GM12878 (cell line): ENCODE measurements at regions not wholly inside any gene's neighbourhood (a gene's known extent, or its start where the extent isn't known, plus 50 kb on each side); places are given as distances from the start of the nearest gene placed in this dataset.

ENCODE experiments used
- ATAC-seq: fragments of 200-7000 bp; cut with Tn5 transposase; 3 replicates; pipeline ENCODE4 v1.9.1; 2020; ENCODE audit warnings: mild to moderate bottlenecking, moderate library complexity
- BruUV-seq: library from RNA; stranded (reverse); fragments of 400-500 nt; replicated peaks from 2 replicates; lab custom pipeline; 2021; lab: Mats Ljungman, UMichigan
- CTCF ChIA-PET: fragments of 300-600 bp; sonication (Branson Sonifier 250); formaldehyde crosslinking; extraction: SDS; loops from one replicate; lab custom pipeline; 2021; ENCODE audit warnings: inconsistent platforms; lab: Yijun Ruan, JAX
- POLR2A ChIA-PET: fragments of 350-600 bp; formaldehyde crosslinking; extraction: SDS; loops from one replicate; lab custom pipeline; 2021; ENCODE audit warnings: inconsistent platforms; lab: Charles Lee
- RAD21 ChIA-PET: fragments of 300-600 bp; sonication (Branson Sonifier 250); formaldehyde crosslinking; loops from one replicate; lab custom pipeline; 2023; ENCODE audit warnings: antibody characterized with exemption; ENCODE audit not compliant: unreplicated experiment; lab: Charles Lee
- SMC1A ChIA-PET: fragments of 300-600 bp; sonication (Branson Sonifier 250); formaldehyde crosslinking; loops from one replicate; lab custom pipeline; 2023; ENCODE audit not compliant: unreplicated experiment, uncharacterized antibody; lab: Charles Lee
- DNase-seq: peaks from one replicate; pipeline ENCODE4 v3.0.0-alpha.2; 2011; ENCODE audit warnings: low read depth, low spot score
- FAIRE-seq: peaks from 3 replicates; lab custom pipeline; 2011; peaks lifted over from hg19 to GRCh38; lab: Jason Lieb, UNC
- H2AFZ ChIP-seq: 2 replicates; pipeline ENCODE4 v1.6.0; 2011; ENCODE audit warnings: low read depth, low read length, control low read depth; ENCODE audit not compliant: control insufficient read depth
- H3K27ac ChIP-seq: 2 replicates; pipeline ENCODE4 v1.5.1; 2011; ENCODE audit warnings: control low read depth; ENCODE audit not compliant: control insufficient read depth, insufficient read depth
- H3K27me3 ChIP-seq, 2 experiments: replicated peaks in 1 of 2; 2 replicates each; pipeline versions ENCODE4 v1.6.0 to v1.6.1; 2011; ENCODE audit warnings: low read length in 1 of 2; ENCODE audit not compliant: control insufficient read depth in 2 of 2, insufficient read depth in 2 of 2
- H3K36me3 ChIP-seq, 2 experiments: 2 replicates each; pipeline ENCODE4 v1.5.1; 2011; ENCODE audit warnings: low read length in 1 of 2; ENCODE audit not compliant: control insufficient read depth in 2 of 2, insufficient read depth in 2 of 2
- H3K4me1 ChIP-seq: 2 replicates; pipeline ENCODE4 v1.6.1; 2011; ENCODE audit warnings: mild to moderate bottlenecking, low read length, moderate library complexity, mixed read lengths; ENCODE audit not compliant: control insufficient read depth, insufficient read depth
- H3K4me2 ChIP-seq: 2 replicates; pipeline ENCODE4 v1.6.0; 2011; ENCODE audit warnings: control low read depth; ENCODE audit not compliant: control insufficient read depth, insufficient read depth
- H3K4me3 ChIP-seq: fragments of 200-600 bp; sonication (generic); 2 replicates; pipeline ENCODE4 v1.5.1; 2016
- H3K79me2 ChIP-seq: 2 replicates; pipeline ENCODE4 v1.6.0; 2011; ENCODE audit warnings: low read length; ENCODE audit not compliant: control insufficient read depth, insufficient read depth
- H3K9ac ChIP-seq: 2 replicates; pipeline ENCODE4 v1.8.0; 2011; ENCODE audit warnings: low read length, control low read depth, mixed read lengths; ENCODE audit not compliant: control insufficient read depth, insufficient read depth
- H3K9me3 ChIP-seq: replicated peaks from 3 replicates; pipeline ENCODE4 v1.5.1; 2011; ENCODE audit warnings: mild to moderate bottlenecking, low read length; ENCODE audit not compliant: control insufficient read depth, insufficient read depth
- H4K20me1 ChIP-seq: 2 replicates; pipeline ENCODE4 v1.6.0; 2011; ENCODE audit not compliant: control insufficient read depth, insufficient read depth
- BCL11A ChIP-seq: IDR thresholded peaks from 2 replicates; pipeline ENCODE4 v1.6.1; 2011; ENCODE audit warnings: low read depth, low read length
- BMI1 ChIP-seq: fragments of 450-650 bp; IDR thresholded peaks from 2 replicates; pipeline ENCODE4 v1.6.1; 2016; ENCODE audit warnings: mild to moderate bottlenecking, moderate library complexity, borderline replicate concordance
- CBX3 ChIP-seq: fragments of 200-600 bp; sonication (generic); IDR thresholded peaks from 2 replicates; pipeline ENCODE4 v1.6.1; 2016; ENCODE audit warnings: low read depth, borderline replicate concordance
- EGR1 ChIP-seq, 2 experiments: IDR thresholded peaks; 1 replicate in 1 of 2; 2 replicates in 1 of 2; pipeline ENCODE4 v1.6.1; 2011 to 2012; ENCODE audit warnings: low read depth in 2 of 2, low read length in 2 of 2, borderline replicate concordance in 1 of 2, mild to moderate bottlenecking in 1 of 2, moderate library complexity in 1 of 2
- EP300 ChIP-seq, 2 experiments: fragments of 150-350 bp in 1 of 2; IDR thresholded peaks; 2 replicates each; pipeline ENCODE4 v1.6.1; 2011 to 2012; ENCODE audit warnings: low read depth in 2 of 2, low read length in 2 of 2, borderline replicate concordance in 1 of 2, improper control_type of control experiment in 1 of 2, inconsistent platforms in 1 of 2; ENCODE audit not compliant: control insufficient read depth in 1 of 2
- ESRRA ChIP-seq: IDR thresholded peaks from 2 replicates; pipeline ENCODE4 v1.6.1; 2012; ENCODE audit warnings: mild to moderate bottlenecking, low read length, improper control_type of control experiment
- IRF4 ChIP-seq: IDR thresholded peaks from 2 replicates; pipeline ENCODE4 v1.6.1; 2011; ENCODE audit warnings: low read depth, low read length
- NKRF ChIP-seq: fragments of 450-650 bp; conservative IDR thresholded peaks from 2 replicates; pipeline ENCODE4 v1.6.1; 2017; ENCODE audit warnings: mild to moderate bottlenecking, moderate library complexity
- NR2C2 ChIP-seq: IDR thresholded peaks from 2 replicates; pipeline ENCODE4 v1.6.1; 2011; ENCODE audit warnings: borderline replicate concordance, low read depth; ENCODE audit not compliant: control insufficient read depth, insufficient read length
- POLR2A ChIP-seq: IDR thresholded peaks from 2 replicates; pipeline ENCODE4 v1.6.1; 2011; ENCODE audit warnings: low read depth, mild to moderate bottlenecking, low read length
- SIX5 ChIP-seq: IDR thresholded peaks from 2 replicates; pipeline ENCODE4 v1.6.1; 2011; ENCODE audit warnings: mild to moderate bottlenecking, low read depth, low read length, moderate library complexity; ENCODE audit not compliant: severe bottlenecking
- SMAD1 ChIP-seq: fragments of 450-650 bp; IDR thresholded peaks from 2 replicates; pipeline ENCODE4 v1.6.1; 2018; ENCODE audit warnings: mild to moderate bottlenecking, low read depth; ENCODE audit not compliant: partially characterized antibody
- SMARCA5 ChIP-seq: fragments of 450-650 bp; IDR thresholded peaks from 2 replicates; pipeline ENCODE4 v1.6.1; 2017; ENCODE audit warnings: mild to moderate bottlenecking
- SPI1 ChIP-seq: IDR thresholded peaks from 2 replicates; pipeline ENCODE4 v1.6.1; 2011; ENCODE audit warnings: low read depth, mild to moderate bottlenecking, low read length, moderate library complexity, borderline replicate concordance; ENCODE audit not compliant: insufficient read depth
- STAT1 ChIP-seq: fragments of 450-650 bp; conservative IDR thresholded peaks from 2 replicates; pipeline ENCODE4 v1.6.1; 2014; ENCODE audit warnings: antibody characterized with exemption, mild to moderate bottlenecking
- TCF3 ChIP-seq: IDR thresholded peaks from 2 replicates; pipeline ENCODE4 v1.6.1; 2012; ENCODE audit warnings: low read depth, mild to moderate bottlenecking, low read length, borderline replicate concordance; ENCODE audit not compliant: insufficient read depth
- ZNF274 ChIP-seq: IDR thresholded peaks from one replicate; pipeline ENCODE4 v1.8.0; 2011; ENCODE audit not compliant: insufficient read length, insufficient read depth
- ZSCAN29 ChIP-seq: fragments of 450-650 bp; IDR thresholded peaks from 2 replicates; pipeline ENCODE4 v1.6.1; 2017; ENCODE audit warnings: mild to moderate bottlenecking, moderate library complexity
- WGBS: methylation state at CpG from one replicate; pipeline ENCODE4 v1.1.6; 2016; ENCODE audit warnings: low lambda C conversion rate; ENCODE audit not compliant: insufficient replicate concordance, insufficient coverage; ENCODE audit errors: missing lambda C conversion rate; 5-methylcytosine and 5-hydroxymethylcytosine counted together
- in situ Hi-C: fragments of 300-500 bp; cut with MboI; formaldehyde crosslinking; loops from 9 replicates; pipeline ENCODE4 v1.14.3; 2018; ENCODE audit warnings: mixed read lengths
- intact Hi-C: fragments of 100-400 bp; cut with micrococcal nuclease; formaldehyde crosslinking; loops from one replicate; pipeline ENCODE4 v1.14.2; 2022; ENCODE audit not compliant: unreplicated experiment

GRCh38 chrX:6681521-6682145, 146.7 kb upstream of the VCX3A start:
- Histone ChIP-seq H3K9ac (no peak overlapping the region), H2AFZ (no peak overlapping the region), H3K27ac (no peak overlapping the region), H3K4me3 (no peak overlapping the region), H4K20me1 (no peaks in the 10 kb centered on the region), H3K27me3 (no peaks in the 10 kb centered on the region), H3K9me3 (no peaks in the 10 kb centered on the region), H3K36me3 (no peaks in the 10 kb centered on the region), H3K4me2 (no peak overlapping the region), H3K79me2 (no peaks in the 10 kb centered on the region), H3K4me1 (no peaks in the 10 kb centered on the region)
- BruUV-seq = no TSS peak
- intact Hi-C loops = no loop called here
- WGBS = 36% methylated on average over 7 of the region's 7 CpGs
- CTCF ChIA-PET = no interaction called here
- in situ Hi-C loops = no loop called here
- RAD21 ChIA-PET = no interaction called here
- SMC1A ChIA-PET = no interaction called here
- POLR2A ChIA-PET = no interaction called here
- no peak for DNase-seq
- ATAC-seq = no peak
- no peak for FAIRE-seq
- no peak for TF ChIP-seq NKRF

- H3K36me3 ChIP-seq = no peaks in the 10 kb centered on the region
- ATAC-seq (no peak), DNase-seq (no peak), FAIRE-seq (no peak)
- H3K9me3 ChIP-seq = no peaks in the 10 kb centered on the region
- WGBS = 62% methylated on average over 2 of the region's 2 CpGs
- no peaks in the 10 kb centered on the region for H3K27me3 ChIP-seq
- H3K9ac ChIP-seq = no peak overlapping the region
- intact Hi-C loops (no loop called here), in situ Hi-C loops (no loop called here)
- POLR2A ChIA-PET = interaction anchor here (0.7 kb wide), 1 partner anchor 102 kb away, joined by 3 read pairs; no protein-coding TSS in a partner anchor
- no TSS peak for BruUV-seq
- CTCF ChIA-PET = interaction anchor here (1.3 kb wide), 1 partner anchor 16 kb away, joined by 4 read pairs; no protein-coding TSS in a partner anchor
- H3K27ac ChIP-seq = no peak overlapping the region
- H3K4me1 ChIP-seq = no peaks in the 10 kb centered on the region
- no peaks in the 10 kb centered on the region for H3K79me2 ChIP-seq
- no peak overlapping the region for H3K4me2 ChIP-seq
- H3K4me3 ChIP-seq = no peak overlapping the region
- H2AFZ ChIP-seq = no peak overlapping the region
- no peaks in the 10 kb centered on the region for H4K20me1 ChIP-seq
- RAD21 ChIA-PET = no interaction called here
- SMC1A ChIA-PET = interaction anchor here (0.9 to 1.0 kb wide), 2 partner anchors 17 to 146 kb away, joined by 3 to 4 read pairs; no protein-coding TSS in a partner anchor
- TF ChIP-seq SMAD1 = no peak
- no peak for TF ChIP-seq SMARCA5
- no peak for TF ChIP-seq BMI1
- no peak for TF ChIP-seq CBX3
- no peak for TF ChIP-seq BCL11A
- no peak for TF ChIP-seq TCF3
- TF ChIP-seq IRF4 = no peak
- no peak for TF ChIP-seq EGR1 (IDR thresholded peaks at IDR 0.05; ENCODE audit: borderline replicate concordance in 1 of 2, low read depth in 2 of 2, low read length in 2 of 2)
- TF ChIP-seq STAT1 = no peak
- no peak for TF ChIP-seq NR2C2
- TF ChIP-seq EP300 (IDR thresholded peaks at IDR 0.05; ENCODE audit: borderline replicate concordance in 1 of 2, control insufficient read depth in 1 of 2, low read depth in 2 of 2, low read length in 2 of 2) = no peak
- TF ChIP-seq SIX5 = no peak
- no peak for TF ChIP-seq SPI1
- no peak for TF ChIP-seq ZSCAN29
- TF ChIP-seq ZNF274 = no peak
- no peak for TF ChIP-seq ESRRA
- no peak for TF ChIP-seq POLR2A
These were observed 145.1 kb upstream of the VCX3A start for GRCh38 chrX:6679988-6680387.
